ENCODE measurements at regions not wholly inside any gene's neighbourhood (a gene's known extent, or its start where the extent isn't known, plus 50 kb on each side); places are given as distances from the start of the nearest gene placed in this dataset.

GRCh38 chr11:81092522-81092921 lies 1641.1 kb downstream of the FAM181B start:
- no peaks in the 10 kb centered on the region for H3K79me2 ChIP-seq (ENCODE audit: control insufficient read depth, insufficient read depth, low read length)
- no peak for FAIRE-seq
- ChIA-PET POLR2A (no interaction called here), SMC1A (ENCODE audit: uncharacterized antibody, unreplicated experiment) (interaction anchor here (1.5 kb wide), 1 partner anchor 19 kb away, joined by 3 read pairs; no protein-coding TSS in a partner anchor), CTCF (interaction anchor here (1.0 kb wide), 1 partner anchor 11 kb away, joined by 3 read pairs; no protein-coding TSS in a partner anchor), RAD21 (ENCODE audit: unreplicated experiment) (no interaction called here)
- H2AFZ ChIP-seq (ENCODE audit: control insufficient read depth, low read depth, low read length), result no peak overlapping the region
- H3K4me1 ChIP-seq (ENCODE audit: control insufficient read depth, insufficient read depth, low read length), result no peaks in the 10 kb centered on the region
- TF ChIP-seq ETV6 (conservative IDR thresholded peaks at IDR 0.05 in 1 of 2, IDR thresholded peaks at IDR 0.05 in 1 of 2; ENCODE audit: borderline replicate concordance in 1 of 2, low read depth in 1 of 2) (no peak), USF1 (IDR thresholded peaks at IDR 0.05; ENCODE audit: borderline replicate concordance, extremely low read length, insufficient read depth, low read depth, low read length) (no peak), NR2C2 (IDR thresholded peaks at IDR 0.05; ENCODE audit: borderline replicate concordance, control insufficient read depth, insufficient read length, low read depth) (no peak), EED (IDR thresholded peaks at IDR 0.05; ENCODE audit: low read depth) (no peak), DPF2 (IDR thresholded peaks at IDR 0.05) (no peak), NR2C1 (IDR thresholded peaks at IDR 0.05) (no peak), NR2F1 (conservative IDR thresholded peaks at IDR 0.05) (no peak), MEF2A (IDR thresholded peaks at IDR 0.05; ENCODE audit: insufficient read depth, low read depth, low read length) (no peak), CHD2 (IDR thresholded peaks at IDR 0.05; ENCODE audit: borderline replicate concordance, low read depth, low read length) (no peak), RBBP5 (conservative IDR thresholded peaks at IDR 0.05) (no peak), CBFB (IDR thresholded peaks at IDR 0.05; ENCODE audit: low read depth) (no peak), RELB (IDR thresholded peaks at IDR 0.05; ENCODE audit: low read depth) (no peak), ZNF384 (IDR thresholded peaks at IDR 0.05; ENCODE audit: borderline replicate concordance, low read depth, low read length) (no peak), JUND (IDR thresholded peaks at IDR 0.05; ENCODE audit: low read depth, low read length) (no peak), GATAD2B (conservative IDR thresholded peaks at IDR 0.05; ENCODE audit: low read depth) (no peak)
- no peak for DNase-seq (ENCODE audit: low read depth, low spot score)
- BruUV-seq (replicated peaks), result no TSS peak
- no peaks in the 10 kb centered on the region for H3K36me3 ChIP-seq (ENCODE audit: control insufficient read depth in 2 of 2, insufficient read depth in 2 of 2, low read length in 1 of 2)
- ATAC-seq, result no peak
- no peaks in the 10 kb centered on the region for H4K20me1 ChIP-seq (ENCODE audit: control insufficient read depth, insufficient read depth)
- no peaks in the 10 kb centered on the region for H3K27me3 ChIP-seq (replicated peaks in 1 of 2; ENCODE audit: control insufficient read depth in 2 of 2, insufficient read depth in 2 of 2, low read length in 1 of 2)
- H3K9me3 ChIP-seq (replicated peaks; ENCODE audit: control insufficient read depth, insufficient read depth, low read length), result no peaks in the 10 kb centered on the region
- no peak overlapping the region for H3K4me3 ChIP-seq
- H3K9ac ChIP-seq (ENCODE audit: control insufficient read depth, insufficient read depth, low read length), result no peak overlapping the region
- in situ Hi-C loops (cut with MboI), result no loop called here
- intact Hi-C loops (cut with micrococcal nuclease; ENCODE audit: unreplicated experiment), result no loop called here
- H3K27ac ChIP-seq (ENCODE audit: control insufficient read depth, insufficient read depth), result no peak overlapping the region
- no peak overlapping the region for H3K4me2 ChIP-seq (ENCODE audit: control insufficient read depth, insufficient read depth)
